ENCODE measurements at regions not wholly inside any gene's neighbourhood (a gene's known extent, or its start where the extent isn't known, plus 50 kb on each side); places are given as distances from the start of the nearest gene placed in this dataset.

DNA sequence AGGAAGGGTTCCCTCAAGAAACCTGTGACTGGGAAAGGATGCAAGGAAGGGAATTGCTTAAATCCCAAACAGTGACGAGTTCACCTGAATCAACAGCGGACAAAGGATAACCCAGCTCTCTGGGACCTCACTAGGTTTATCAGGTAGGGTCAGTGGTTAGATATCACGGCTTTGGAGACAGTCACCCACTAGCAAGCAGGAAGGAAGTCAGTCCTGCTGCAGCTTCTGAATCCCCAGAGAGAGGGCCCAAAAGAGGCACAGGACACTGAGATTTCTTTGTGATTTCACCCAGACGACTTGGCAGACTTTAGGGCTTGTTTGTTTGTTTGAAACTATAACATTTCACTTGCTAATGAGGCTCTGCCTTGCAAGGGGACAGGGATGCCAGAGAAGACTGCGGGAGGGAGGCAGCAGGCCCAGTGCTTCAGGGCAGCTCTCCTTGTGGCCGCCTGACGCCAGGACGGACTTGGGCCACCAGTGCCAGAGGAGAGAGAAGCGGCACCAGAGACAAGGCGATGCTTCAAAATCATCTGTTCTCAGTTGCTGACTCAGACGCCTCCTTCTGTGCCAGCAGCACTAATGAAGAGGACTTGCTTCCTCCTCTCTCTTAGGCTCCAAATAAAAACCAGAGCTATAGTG, 275.6 kb upstream of the SLC30A5 start:
- Histone ChIP-seq H3K27ac (ENCODE audit: low read length) (no peak overlapping the region), H3K4me3 (ENCODE audit: low read length) (no peak overlapping the region)

DNA sequence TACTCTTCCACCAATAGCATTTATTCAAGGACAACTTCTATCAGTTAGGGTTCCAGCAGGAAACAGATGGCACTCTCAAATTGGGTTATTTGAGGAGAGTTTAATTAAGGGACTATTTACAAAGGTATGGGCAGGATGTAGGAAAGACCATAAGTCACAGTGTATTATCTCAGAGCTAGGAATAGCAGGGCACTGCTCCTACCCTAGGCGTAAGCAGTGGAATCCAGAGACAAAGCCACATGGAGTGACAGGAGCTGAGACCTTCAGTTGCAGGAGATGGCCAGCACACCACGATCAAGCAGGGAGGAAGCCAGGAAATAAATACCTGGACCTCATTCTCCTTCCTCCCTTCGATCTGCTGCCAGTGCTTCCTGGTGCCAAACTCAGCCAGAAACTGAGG, 274.9 kb upstream of the SLC30A5 start:
- H3K36me3 ChIP-seq (ENCODE audit: control insufficient read depth, insufficient read depth, low read length): no peaks in the 10 kb centered on the region
- H3K4me1 ChIP-seq (ENCODE audit: control insufficient read depth, insufficient read depth, low read length): peaks cover 5% of the 10 kb centered on the region; the same call in 1 of the 2 replicates
- H3K27me3 ChIP-seq (ENCODE audit: control insufficient read depth, insufficient read depth, low read length): no peaks in the 10 kb centered on the region
- no peak for DNase-seq (ENCODE audit: low read depth, low spot score)
- no peak overlapping the region for H3K4me3 ChIP-seq (ENCODE audit: low read length)
- no peak overlapping the region for H3K27ac ChIP-seq (ENCODE audit: low read length)
- H3K9me3 ChIP-seq (ENCODE audit: control insufficient read depth, insufficient read depth, low read length): no peaks in the 10 kb centered on the region
- no CpG with 5 or more reads among the region's 3 CpGs for WGBS (ENCODE audit: insufficient coverage, insufficient read length)

More for the DNA sequence above, 275.6 kb upstream of the SLC30A5 start:
- no CpG with 5 or more reads among the region's 11 CpGs for WGBS (ENCODE audit: insufficient coverage, insufficient read length)
- H3K27me3 ChIP-seq (ENCODE audit: control insufficient read depth, insufficient read depth, low read length): no peaks in the 10 kb centered on the region
- no peaks in the 10 kb centered on the region for H3K9me3 ChIP-seq (ENCODE audit: control insufficient read depth, insufficient read depth, low read length)
- peaks cover 5% of the 10 kb centered on the region; the same call in 1 of the 2 replicates for H3K4me1 ChIP-seq (ENCODE audit: control insufficient read depth, insufficient read depth, low read length)
- peak; percentile 52 for DNase-seq (ENCODE audit: low read depth, low spot score)
- H3K36me3 ChIP-seq (ENCODE audit: control insufficient read depth, insufficient read depth, low read length): no peaks in the 10 kb centered on the region

- WGBS (ENCODE audit: insufficient coverage, insufficient read length): no CpG with 5 or more reads among the region's 2 CpGs
- Histone ChIP-seq H3K9me3 (ENCODE audit: control insufficient read depth, insufficient read depth, low read length) (no peaks in the 10 kb centered on the region), H3K27ac (ENCODE audit: low read length) (no peak overlapping the region), H3K27me3 (ENCODE audit: control insufficient read depth, insufficient read depth, low read length) (no peaks in the 10 kb centered on the region), H3K4me3 (ENCODE audit: low read length) (no peak overlapping the region), H3K4me1 (ENCODE audit: control insufficient read depth, insufficient read depth, low read length) (peaks cover 5% of the 10 kb centered on the region; the same call in 1 of the 2 replicates), H3K36me3 (ENCODE audit: control insufficient read depth, insufficient read depth, low read length) (no peaks in the 10 kb centered on the region)
- DNase-seq (ENCODE audit: low read depth, low spot score): no peak
Observed at GRCh38 chr5:68821056-68821455, 272.8 kb upstream of the SLC30A5 start.

GRCh38 chr5:68822796-68823195, 271.0 kb upstream of the SLC30A5 start:
- no peak for DNase-seq (ENCODE audit: low read depth, low spot score)
- no CpG with 5 or more reads among the region's 1 CpG for WGBS (ENCODE audit: insufficient coverage, insufficient read length)
- no peak overlapping the region for H3K27ac ChIP-seq (ENCODE audit: low read length)
- peaks cover 3% of the 10 kb centered on the region; the same call in 1 of the 2 replicates for H3K4me1 ChIP-seq (ENCODE audit: control insufficient read depth, insufficient read depth, low read length)
- H3K9me3 ChIP-seq (ENCODE audit: control insufficient read depth, insufficient read depth, low read length): no peaks in the 10 kb centered on the region
- no peaks in the 10 kb centered on the region for H3K27me3 ChIP-seq (ENCODE audit: control insufficient read depth, insufficient read depth, low read length)
- no peaks in the 10 kb centered on the region for H3K36me3 ChIP-seq (ENCODE audit: control insufficient read depth, insufficient read depth, low read length)
- H3K4me3 ChIP-seq (ENCODE audit: low read length): no peak overlapping the region

DNA sequence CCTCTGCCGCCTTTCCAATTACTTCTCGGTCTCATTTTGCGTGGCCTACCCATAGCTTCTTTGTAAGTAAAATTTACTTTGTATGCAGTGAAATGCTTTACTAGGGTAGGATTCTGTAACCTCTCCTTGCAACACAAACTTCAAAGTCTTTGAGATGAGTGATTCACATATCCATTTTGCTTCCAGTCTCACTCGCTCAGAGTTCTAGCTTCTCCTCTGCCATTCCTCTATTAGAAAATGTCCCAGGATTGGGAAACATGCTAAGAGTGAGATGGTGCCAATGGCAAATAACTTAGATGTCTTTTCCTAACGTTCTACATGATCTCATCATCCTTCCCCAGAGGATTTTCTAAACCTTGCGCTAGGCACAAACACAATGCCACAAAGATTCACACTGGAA, 270.5 kb upstream of the SLC30A5 start:
- Histone ChIP-seq H3K9me3 (ENCODE audit: control insufficient read depth, insufficient read depth, low read length) (no peaks in the 10 kb centered on the region), H3K27ac (ENCODE audit: low read length) (no peak overlapping the region), H3K27me3 (ENCODE audit: control insufficient read depth, insufficient read depth, low read length) (no peaks in the 10 kb centered on the region), H3K36me3 (ENCODE audit: control insufficient read depth, insufficient read depth, low read length) (no peaks in the 10 kb centered on the region), H3K4me1 (ENCODE audit: control insufficient read depth, insufficient read depth, low read length) (peaks cover 2% of the 10 kb centered on the region; the same call in 1 of the 2 replicates), H3K4me3 (ENCODE audit: low read length) (no peak overlapping the region)
- no CpG with 5 or more reads among the region's 6 CpGs for WGBS (ENCODE audit: insufficient coverage, insufficient read length)
- no peak for DNase-seq (ENCODE audit: low read depth, low spot score)

- H3K27me3 ChIP-seq (ENCODE audit: control insufficient read depth, insufficient read depth, low read length): no peaks in the 10 kb centered on the region
- H3K4me1 ChIP-seq (ENCODE audit: control insufficient read depth, insufficient read depth, low read length): 0 out of 2 replicates have a peak, but pooled peaks cover 1% of the 10 kb centered on the region
- H3K4me3 ChIP-seq (ENCODE audit: low read length): no peak overlapping the region
- no peak overlapping the region for H3K27ac ChIP-seq (ENCODE audit: low read length)
- H3K9me3 ChIP-seq (ENCODE audit: control insufficient read depth, insufficient read depth, low read length): no peaks in the 10 kb centered on the region
- no CpG with 5 or more reads among the region's 3 CpGs for whole genome bisulfite sequencing (ENCODE audit: insufficient coverage, insufficient read length)
- H3K36me3 ChIP-seq (ENCODE audit: control insufficient read depth, insufficient read depth, low read length): no peaks in the 10 kb centered on the region
- no peak for DNase-seq (ENCODE audit: low read depth, low spot score)
Observed at GRCh38 chr5:68830377-68830898, 263.4 kb upstream of the SLC30A5 start.

DNA sequence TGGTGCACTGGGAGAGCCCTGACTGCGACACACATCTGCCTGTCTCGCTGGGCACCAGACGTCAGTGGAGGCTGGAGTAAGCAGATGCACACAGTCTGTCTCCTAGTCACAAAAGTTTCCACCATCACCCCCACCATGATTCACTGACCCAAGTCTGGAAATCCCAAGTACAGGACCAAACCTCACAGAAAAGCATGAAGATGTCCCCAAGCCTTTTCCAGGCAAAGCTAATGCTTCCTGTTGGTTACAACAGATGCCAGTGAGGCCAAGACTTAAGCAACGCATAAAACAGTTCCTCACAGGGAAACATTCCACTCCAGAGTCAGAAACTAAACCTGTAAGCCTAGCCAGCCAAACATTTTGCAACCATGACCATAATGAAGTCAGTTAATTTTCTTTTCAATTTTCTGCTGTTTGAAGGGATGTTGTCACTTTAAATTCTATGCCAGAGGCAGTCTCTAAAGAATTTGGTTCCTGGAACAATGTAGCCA, 259.3 kb upstream of the SLC30A5 start:
- no peak overlapping the region for H3K4me3 ChIP-seq (ENCODE audit: low read length)
- no peaks in the 10 kb centered on the region for H3K4me1 ChIP-seq (ENCODE audit: control insufficient read depth, insufficient read depth, low read length)
- no peaks in the 10 kb centered on the region for H3K27me3 ChIP-seq (ENCODE audit: control insufficient read depth, insufficient read depth, low read length)
- H3K9me3 ChIP-seq (ENCODE audit: control insufficient read depth, insufficient read depth, low read length): no peaks in the 10 kb centered on the region
- H3K36me3 ChIP-seq (ENCODE audit: control insufficient read depth, insufficient read depth, low read length): no peaks in the 10 kb centered on the region
- H3K27ac ChIP-seq (ENCODE audit: low read length): no peak overlapping the region
- DNase-seq (ENCODE audit: low read depth, low spot score): no peak
- WGBS (ENCODE audit: insufficient coverage, insufficient read length): no CpG with 5 or more reads among the region's 4 CpGs

- Histone ChIP-seq H3K27ac (ENCODE audit: low read length) (no peak overlapping the region), H3K4me3 (ENCODE audit: low read length) (no peak overlapping the region), H3K27me3 (ENCODE audit: control insufficient read depth, insufficient read depth, low read length) (no peaks in the 10 kb centered on the region), H3K4me1 (ENCODE audit: control insufficient read depth, insufficient read depth, low read length) (no peaks in the 10 kb centered on the region), H3K9me3 (ENCODE audit: control insufficient read depth, insufficient read depth, low read length) (no peaks in the 10 kb centered on the region), H3K36me3 (ENCODE audit: control insufficient read depth, insufficient read depth, low read length) (no peaks in the 10 kb centered on the region)
- no CpG with 5 or more reads among the region's 3 CpGs for WGBS (ENCODE audit: insufficient coverage, insufficient read length)
- DNase-seq (ENCODE audit: low read depth, low spot score): no peak
Observed at GRCh38 chr5:68838157-68838718, 255.6 kb upstream of the SLC30A5 start.

DNA sequence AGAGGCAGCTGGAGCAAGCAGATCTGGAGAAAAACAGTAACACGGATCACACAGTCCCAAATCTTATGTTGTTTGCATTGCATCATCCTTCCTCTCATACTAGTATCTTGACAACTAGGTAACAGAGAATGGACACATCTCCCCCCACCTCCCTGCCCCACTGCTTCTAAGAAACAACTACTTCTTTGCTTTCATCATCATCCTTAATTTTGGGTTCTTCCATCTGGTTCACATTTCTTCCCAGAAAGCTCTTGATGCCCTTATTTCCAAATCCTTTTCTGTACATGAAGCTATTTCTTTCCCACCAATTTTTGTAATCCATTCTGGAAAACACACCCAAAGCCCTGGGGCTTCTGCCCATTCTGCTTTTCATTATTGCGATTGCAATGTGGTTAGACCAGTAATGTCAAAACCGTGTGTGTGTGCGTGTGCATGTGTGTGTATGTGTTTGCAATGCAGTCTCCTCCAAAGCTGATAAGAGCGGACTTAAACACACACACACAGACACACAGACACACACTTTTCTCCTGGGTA, 254.7 kb upstream of the SLC30A5 start:
- Histone ChIP-seq H3K4me3 (ENCODE audit: low read length) (no peak overlapping the region), H3K27me3 (ENCODE audit: control insufficient read depth, insufficient read depth, low read length) (no peaks in the 10 kb centered on the region), H3K4me1 (ENCODE audit: control insufficient read depth, insufficient read depth, low read length) (no peaks in the 10 kb centered on the region), H3K27ac (ENCODE audit: low read length) (no peak overlapping the region), H3K9me3 (ENCODE audit: control insufficient read depth, insufficient read depth, low read length) (no peaks in the 10 kb centered on the region), H3K36me3 (ENCODE audit: control insufficient read depth, insufficient read depth, low read length) (no peaks in the 10 kb centered on the region)
- no peak for DNase-seq (ENCODE audit: low read depth, low spot score)
- no CpG with 5 or more reads among the region's 5 CpGs for WGBS (ENCODE audit: insufficient coverage, insufficient read length)

DNA sequence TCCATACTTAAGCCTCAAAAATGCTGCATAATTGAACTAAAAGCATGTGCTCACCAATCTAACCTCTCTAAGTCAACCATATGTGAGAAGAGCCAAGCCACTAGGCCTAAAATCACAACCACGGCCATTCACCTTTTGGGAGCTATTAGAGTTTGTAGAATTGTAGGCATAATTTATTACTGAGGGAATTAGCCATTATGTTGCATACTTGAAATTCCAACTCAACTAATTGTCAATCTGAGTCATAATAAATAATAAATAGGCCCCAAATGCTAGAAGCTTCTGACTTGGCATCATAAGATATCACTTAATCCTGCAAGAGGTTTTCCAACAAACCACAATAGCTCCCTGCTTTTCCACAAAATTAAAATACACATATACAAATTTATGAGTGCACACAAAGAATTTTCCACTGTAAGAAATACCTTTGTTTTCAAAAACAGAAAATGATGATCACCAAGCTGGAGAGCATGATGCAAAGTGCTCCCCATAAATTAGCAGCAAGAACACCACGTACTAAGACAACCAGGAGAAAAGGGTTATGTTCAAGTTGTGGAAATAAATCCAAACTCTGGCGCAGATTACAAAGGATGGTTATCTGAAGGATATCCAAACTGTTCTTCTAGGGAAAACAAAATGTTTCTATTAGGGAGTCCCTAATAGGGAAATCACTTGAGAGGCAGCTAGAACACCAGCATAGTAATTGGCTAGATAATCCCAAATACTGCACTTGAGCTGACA, 250.0 kb upstream of the SLC30A5 start:
- no CpG with 5 or more reads among the region's 3 CpGs for WGBS (ENCODE audit: insufficient coverage, insufficient read length)

More for the DNA sequence above, 250.0 kb upstream of the SLC30A5 start:
- no peak overlapping the region for H3K27ac ChIP-seq (ENCODE audit: low read length)
- H3K9me3 ChIP-seq (ENCODE audit: control insufficient read depth, insufficient read depth, low read length): no peaks in the 10 kb centered on the region
- no peak for DNase-seq (ENCODE audit: low read depth, low spot score)
- H3K36me3 ChIP-seq (ENCODE audit: control insufficient read depth, insufficient read depth, low read length): no peaks in the 10 kb centered on the region
- no peaks in the 10 kb centered on the region for H3K27me3 ChIP-seq (ENCODE audit: control insufficient read depth, insufficient read depth, low read length)
- no peaks in the 10 kb centered on the region for H3K4me1 ChIP-seq (ENCODE audit: control insufficient read depth, insufficient read depth, low read length)
- H3K4me3 ChIP-seq (ENCODE audit: low read length): no peak overlapping the region

All from iPS DF 6.9 (cell line).